Sigmoid colon (tissue), 6 donors: ENCODE measurements at regions not wholly inside any gene's neighbourhood (a gene's known extent, or its start where the extent isn't known, plus 50 kb on each side); places are given as distances from the start of the nearest gene placed in this dataset.

Source experiments
- DNase-seq: peaks from one replicate; pipeline ENCODE4 v3.0.0-alpha.2; 2019
- H3K27ac ChIP-seq, 4 donors: fragments of 200-600 bp; sonication (generic); one replicate each; pipeline ENCODE4 v1.5.1; 2016 to 2019; ENCODE audit warnings: mild to moderate bottlenecking in 1 of 4
- H3K27me3 ChIP-seq, 3 donors: fragments of 200-600 bp; sonication (generic); one replicate each; pipeline ENCODE4 v1.5.1; 2019; ENCODE audit warnings: mild to moderate bottlenecking in 1 of 3
- H3K36me3 ChIP-seq, 4 donors: fragments of 200-600 bp; sonication (generic); one replicate each; pipeline ENCODE4 v1.5.1; 2016 to 2019
- H3K4me1 ChIP-seq, 4 donors: fragments of 200-600 bp; sonication (generic); one replicate each; pipeline ENCODE4 v1.5.1; 2017 to 2019
- H3K4me3 ChIP-seq, 4 donors: fragments of 200-600 bp; sonication (generic); one replicate each; pipeline ENCODE4 v1.5.1; 2017 to 2019; ENCODE audit warnings: mild to moderate bottlenecking in 2 of 4, moderate library complexity in 1 of 4
- H3K9me3 ChIP-seq, 4 donors: fragments of 200-600 bp in 3 of 4; sonication (generic) in 3 of 4; one replicate each; pipeline versions ENCODE4 v1.5.1 to v1.6.1; 2013 to 2019
- EP300 ChIP-seq, 4 donors: sonication (generic); formaldehyde crosslinking; IDR thresholded peaks; one replicate each; pipeline ENCODE4 v1.6.1; 2017; ENCODE audit warnings: antibody characterized with exemption in 4 of 4
- POLR2A ChIP-seq, 2 donors: fragments of 450-650 bp; IDR thresholded peaks; one replicate each; pipeline ENCODE4 v1.6.1; 2016; ENCODE audit warnings: antibody characterized with exemption in 2 of 2, mild to moderate bottlenecking in 2 of 2, moderate library complexity in 2 of 2
- POLR2AphosphoS5 ChIP-seq, 4 donors: sonication (generic); formaldehyde crosslinking; IDR thresholded peaks; one replicate each; pipeline ENCODE4 v1.6.1; 2017; ENCODE audit warnings: antibody characterized with exemption in 4 of 4
- WGBS, 2 donors: extraction: QIAGEN DNeasy Blood & Tissue Kit; methylation state at CpG; one replicate each; pipeline ENCODE4 v1.1.7; 2013; 5-methylcytosine and 5-hydroxymethylcytosine counted together
- intact Hi-C: fragments of 100-400 bp; cut with DNase I; formaldehyde crosslinking; loops from one replicate; pipeline ENCODE4 v1.15.1; 2023
- TF ChIP-seq, protein P1 (sequence below), 4 experiments: fragments of 450-650 bp in 3 of 4; fragments of 200-600 bp in 1 of 4; IDR thresholded peaks; one replicate each; pipeline ENCODE4 v1.5.1; 2016 to 2019; ENCODE audit warnings: antibody characterized with exemption in 4 of 4, mild to moderate bottlenecking in 3 of 4, moderate library complexity in 2 of 4
- donor health status: healthy with polysubstance abuse.
- donor health status: healthy.

DNA sequence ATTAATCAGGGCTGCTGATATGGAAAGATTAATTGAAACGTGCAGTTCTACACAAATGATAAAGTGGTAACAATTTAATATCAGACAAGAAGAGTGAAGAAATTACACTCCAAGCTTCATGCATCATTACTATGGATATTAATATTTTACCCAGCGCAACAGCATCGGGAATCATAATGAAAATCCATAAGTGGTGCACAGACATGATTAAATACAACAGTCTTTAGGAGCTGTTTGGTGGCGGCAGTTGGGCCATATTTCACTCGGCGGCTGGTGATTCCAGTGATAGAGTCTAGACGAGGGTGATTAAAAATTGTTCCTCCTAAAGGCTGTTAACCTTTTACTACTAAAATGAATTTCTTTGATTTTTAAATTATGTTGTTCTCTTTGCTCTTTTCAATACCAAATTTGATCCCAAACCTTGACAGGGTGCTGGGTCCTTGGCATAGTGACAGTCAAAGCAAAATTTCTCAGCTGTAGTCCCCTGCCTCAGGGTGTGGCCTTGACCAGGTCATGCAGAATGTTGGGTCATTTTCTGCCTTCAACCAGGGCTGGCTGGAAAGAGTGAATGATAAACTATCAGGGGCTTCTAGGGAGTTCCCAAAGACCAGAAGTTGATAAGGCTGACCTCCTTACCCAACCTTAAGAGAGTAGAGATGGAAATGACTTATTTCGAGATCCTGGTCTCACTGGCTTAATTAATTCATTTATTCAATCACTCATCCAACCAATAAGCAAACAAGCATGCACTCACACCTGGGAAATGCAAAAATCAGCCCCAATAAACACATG is 392.0 kb downstream of the IL20RB start:
- Histone ChIP-seq H3K27ac (no peak overlapping the region), H3K27me3 (no peaks in the 10 kb centered on the region), H3K36me3 (no peaks in the 10 kb centered on the region), H3K4me1 (no peaks in the 10 kb centered on the region), H3K9me3 (no peaks in the 10 kb centered on the region), H3K4me3 (no peak overlapping the region)
- TF ChIP-seq POLR2A (IDR thresholded peaks at IDR 0.05) = no peak
- TF ChIP-seq POLR2AphosphoS5 (IDR thresholded peaks at IDR 0.05) = no peak
- TF ChIP-seq, protein P1, sequence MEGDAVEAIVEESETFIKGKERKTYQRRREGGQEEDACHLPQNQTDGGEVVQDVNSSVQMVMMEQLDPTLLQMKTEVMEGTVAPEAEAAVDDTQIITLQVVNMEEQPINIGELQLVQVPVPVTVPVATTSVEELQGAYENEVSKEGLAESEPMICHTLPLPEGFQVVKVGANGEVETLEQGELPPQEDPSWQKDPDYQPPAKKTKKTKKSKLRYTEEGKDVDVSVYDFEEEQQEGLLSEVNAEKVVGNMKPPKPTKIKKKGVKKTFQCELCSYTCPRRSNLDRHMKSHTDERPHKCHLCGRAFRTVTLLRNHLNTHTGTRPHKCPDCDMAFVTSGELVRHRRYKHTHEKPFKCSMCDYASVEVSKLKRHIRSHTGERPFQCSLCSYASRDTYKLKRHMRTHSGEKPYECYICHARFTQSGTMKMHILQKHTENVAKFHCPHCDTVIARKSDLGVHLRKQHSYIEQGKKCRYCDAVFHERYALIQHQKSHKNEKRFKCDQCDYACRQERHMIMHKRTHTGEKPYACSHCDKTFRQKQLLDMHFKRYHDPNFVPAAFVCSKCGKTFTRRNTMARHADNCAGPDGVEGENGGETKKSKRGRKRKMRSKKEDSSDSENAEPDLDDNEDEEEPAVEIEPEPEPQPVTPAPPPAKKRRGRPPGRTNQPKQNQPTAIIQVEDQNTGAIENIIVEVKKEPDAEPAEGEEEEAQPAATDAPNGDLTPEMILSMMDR (IDR thresholded peaks at IDR 0.05) = no peak
- TF ChIP-seq EP300 (IDR thresholded peaks at IDR 0.05) = no peak
- no peak for DNase-seq
- WGBS, 2 donors = 81 to 89% methylated on average over 8 of the region's 8 CpGs
- intact Hi-C loops = no loop called here

DNA sequence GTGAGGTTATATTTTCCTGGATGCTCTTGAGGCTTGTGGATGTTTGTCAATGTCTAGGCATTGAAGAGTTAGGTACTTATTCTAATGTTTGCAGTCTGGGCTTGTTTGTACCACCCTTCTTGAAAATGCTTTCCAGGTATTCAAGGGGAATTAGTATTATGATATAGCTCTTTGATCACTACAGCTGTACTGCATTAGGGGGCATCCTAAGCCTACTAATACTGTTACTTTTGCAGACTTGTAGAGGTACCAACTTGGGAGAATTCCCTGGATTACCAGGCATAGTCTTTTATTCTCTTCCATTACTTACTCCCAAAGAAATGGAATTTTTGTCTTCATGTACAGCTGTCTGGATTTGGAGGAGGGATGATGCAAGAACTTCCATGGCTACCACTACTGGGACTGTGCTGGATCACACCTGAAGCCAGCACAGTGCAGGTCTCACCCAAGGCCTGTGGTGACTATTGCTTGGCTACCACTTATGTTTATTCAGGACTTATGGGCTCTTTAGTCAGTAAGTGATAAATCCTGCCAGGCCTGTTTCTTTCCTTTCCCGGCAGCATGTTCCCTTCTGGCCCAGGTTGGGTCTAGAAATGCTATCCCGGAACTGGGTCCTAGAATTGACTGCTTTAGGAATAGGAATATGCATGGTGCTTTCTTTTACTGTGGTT is 402.9 kb downstream of the IL20RB start:
- H3K9me3 ChIP-seq = peaks cover 0 to 3% (median under 1%) of the 10 kb centered on the region in 4 donors
- WGBS, 2 donors = 87 to 90% methylated on average over 2 of the region's 2 CpGs

DNA sequence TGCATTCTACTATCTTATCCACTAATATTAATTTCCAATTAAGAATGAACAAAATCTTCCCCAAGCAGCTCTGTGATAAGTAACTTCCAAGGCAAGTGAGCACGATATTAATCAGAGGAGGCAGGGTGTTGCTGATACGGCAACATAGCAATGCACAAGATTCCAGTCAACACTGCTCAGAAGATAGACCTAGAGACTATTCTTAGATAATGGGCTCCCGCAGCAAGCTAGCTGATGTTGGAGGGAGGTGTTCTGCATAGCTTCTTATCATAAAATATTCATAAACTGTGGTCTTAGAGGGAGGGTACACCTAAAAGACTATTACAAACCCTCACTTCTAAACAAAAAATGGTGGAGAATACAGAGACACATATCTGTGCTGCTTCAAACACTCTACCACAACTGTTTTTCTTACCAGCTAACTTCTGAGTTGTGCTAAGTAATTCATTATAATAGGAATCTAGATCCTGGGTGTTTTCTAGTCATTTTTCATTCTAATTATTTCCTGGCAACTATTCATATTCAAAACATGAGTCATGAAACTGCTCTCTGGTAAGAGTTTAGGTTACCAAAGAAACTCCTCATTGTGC is 382.0 kb upstream of the SOX14 start:
- 93 to 96% methylated on average over 3 of the region's 3 CpGs for WGBS, 2 donors
- no peaks in the 10 kb centered on the region for H3K27me3 ChIP-seq

More for the DNA sequence above, 402.9 kb downstream of the IL20RB start:
- H3K4me1 ChIP-seq = no peaks in the 10 kb centered on the region
- H3K27ac ChIP-seq = no peak overlapping the region
- intact Hi-C loops = no loop called here
- H3K27me3 ChIP-seq = no peaks in the 10 kb centered on the region
- TF ChIP-seq EP300 (IDR thresholded peaks at IDR 0.05) (no peak), POLR2A (IDR thresholded peaks at IDR 0.05) (no peak), POLR2AphosphoS5 (IDR thresholded peaks at IDR 0.05) (no peak)
- TF ChIP-seq, protein P1 (IDR thresholded peaks at IDR 0.05) = no peak
- DNase-seq = no peak
- H3K4me3 ChIP-seq = no peak overlapping the region
- H3K36me3 ChIP-seq = no peaks in the 10 kb centered on the region

DNA sequence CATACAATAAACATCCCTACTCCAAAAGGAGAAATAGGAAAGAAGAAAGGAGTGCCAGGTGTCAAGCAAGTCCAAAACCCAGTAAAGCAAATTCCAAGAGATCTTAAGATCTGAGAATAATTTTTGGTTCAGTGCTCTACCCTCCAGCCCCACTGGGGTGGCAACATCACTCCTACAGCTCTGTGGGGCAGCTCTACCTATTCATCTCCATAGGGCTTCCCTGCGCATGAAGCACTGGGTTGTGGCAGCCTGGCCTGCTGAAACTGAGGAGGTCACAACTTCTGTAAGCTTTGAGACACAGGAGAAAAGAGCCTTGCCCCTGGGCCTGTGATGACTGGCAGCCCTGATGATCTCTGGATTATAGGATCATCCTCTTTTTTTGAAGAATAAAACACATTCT is 378.2 kb upstream of the SOX14 start:
- Histone ChIP-seq H3K4me1 (no peaks in the 10 kb centered on the region), H3K27ac (no peak overlapping the region), H3K9me3 (no peaks in the 10 kb centered on the region), H3K4me3 (no peak overlapping the region), H3K36me3 (no peaks in the 10 kb centered on the region), H3K27me3 (no peaks in the 10 kb centered on the region)
- TF ChIP-seq POLR2AphosphoS5 (IDR thresholded peaks at IDR 0.05) = no peak
- TF ChIP-seq POLR2A (IDR thresholded peaks at IDR 0.05) = no peak
- no peak for TF ChIP-seq EP300 (IDR thresholded peaks at IDR 0.05)
- TF ChIP-seq, protein P1 (IDR thresholded peaks at IDR 0.05) = no peak
- no peak for DNase-seq
- intact Hi-C loops = no loop called here
- 96 to 97% methylated on average over 1 of the region's 1 CpG for WGBS, 2 donors

More for the DNA sequence above, 382.0 kb upstream of the SOX14 start:
- intact Hi-C loops = no loop called here
- Histone ChIP-seq H3K4me1 (no peaks in the 10 kb centered on the region), H3K36me3 (no peaks in the 10 kb centered on the region), H3K9me3 (no peaks in the 10 kb centered on the region), H3K4me3 (no peak overlapping the region), H3K27ac (no peak overlapping the region)
- TF ChIP-seq, protein P1 (IDR thresholded peaks at IDR 0.05) = no peak
- no peak for DNase-seq
